ENCODE measurements at regions not wholly inside any gene's neighbourhood (a gene's known extent, or its start where the extent isn't known, plus 50 kb on each side); places are given as distances from the start of the nearest gene placed in this dataset.

DNA sequence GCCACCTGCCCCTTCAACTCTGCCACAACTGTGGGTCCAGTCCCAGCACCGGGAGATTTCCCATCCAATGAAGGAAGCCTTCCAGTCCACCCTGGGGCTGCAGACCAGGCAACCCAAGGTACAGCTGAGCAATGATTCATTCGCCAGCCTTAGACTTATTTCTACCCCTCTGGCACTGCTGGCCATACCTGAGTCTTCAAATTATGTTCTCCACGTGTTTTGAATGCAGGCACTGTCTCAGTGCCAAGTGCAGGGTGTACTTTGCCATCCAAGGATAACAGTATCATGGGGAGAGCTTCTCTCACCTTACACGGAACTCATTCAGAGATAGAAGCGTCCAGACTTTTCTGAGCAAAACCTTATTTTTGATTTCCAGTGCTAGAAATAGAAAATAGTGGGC, 175.6 kb downstream of the ZFP64 start:
- H3K27me3 ChIP-seq (ENCODE audit: insufficient read depth, low read length), result 0 out of 2 replicates have a peak, but pooled peaks cover 4% of the 10 kb centered on the region
- H3K4me3 ChIP-seq (ENCODE audit: low read depth, low read length, poor library complexity, severe bottlenecking), result no peak overlapping the region
- no peaks in the 10 kb centered on the region for H3K9me3 ChIP-seq (ENCODE audit: low read length)
- no peaks in the 10 kb centered on the region for H4K20me1 ChIP-seq (ENCODE audit: insufficient read depth, low read length)
- H3K4me1 ChIP-seq (ENCODE audit: insufficient read depth, low read length, severe bottlenecking), result no peaks in the 10 kb centered on the region
- no peak overlapping the region for H3K27ac ChIP-seq (ENCODE audit: low read depth, low read length, poor library complexity, severe bottlenecking)
- H3K36me3 ChIP-seq (ENCODE audit: insufficient read depth, low read length), result no peaks in the 10 kb centered on the region
- no peaks in the 10 kb centered on the region for H3K79me2 ChIP-seq (ENCODE audit: insufficient read depth, low read length)
- no peaks in the 10 kb centered on the region for H3F3A ChIP-seq (ENCODE audit: insufficient read depth, low read length)
- TF ChIP-seq, protein P1, sequence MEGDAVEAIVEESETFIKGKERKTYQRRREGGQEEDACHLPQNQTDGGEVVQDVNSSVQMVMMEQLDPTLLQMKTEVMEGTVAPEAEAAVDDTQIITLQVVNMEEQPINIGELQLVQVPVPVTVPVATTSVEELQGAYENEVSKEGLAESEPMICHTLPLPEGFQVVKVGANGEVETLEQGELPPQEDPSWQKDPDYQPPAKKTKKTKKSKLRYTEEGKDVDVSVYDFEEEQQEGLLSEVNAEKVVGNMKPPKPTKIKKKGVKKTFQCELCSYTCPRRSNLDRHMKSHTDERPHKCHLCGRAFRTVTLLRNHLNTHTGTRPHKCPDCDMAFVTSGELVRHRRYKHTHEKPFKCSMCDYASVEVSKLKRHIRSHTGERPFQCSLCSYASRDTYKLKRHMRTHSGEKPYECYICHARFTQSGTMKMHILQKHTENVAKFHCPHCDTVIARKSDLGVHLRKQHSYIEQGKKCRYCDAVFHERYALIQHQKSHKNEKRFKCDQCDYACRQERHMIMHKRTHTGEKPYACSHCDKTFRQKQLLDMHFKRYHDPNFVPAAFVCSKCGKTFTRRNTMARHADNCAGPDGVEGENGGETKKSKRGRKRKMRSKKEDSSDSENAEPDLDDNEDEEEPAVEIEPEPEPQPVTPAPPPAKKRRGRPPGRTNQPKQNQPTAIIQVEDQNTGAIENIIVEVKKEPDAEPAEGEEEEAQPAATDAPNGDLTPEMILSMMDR (IDR thresholded peaks at IDR 0.05; ENCODE audit: low read length), result no peak
- TF ChIP-seq EZH2 (IDR thresholded peaks at IDR 0.05; ENCODE audit: borderline replicate concordance, low read length), result no peak
- no peak overlapping the region for H2AFZ ChIP-seq (ENCODE audit: low read length)
- H3K9me2 ChIP-seq (ENCODE audit: low read depth, low read length), result no peaks in the 10 kb centered on the region
- no peak overlapping the region for H3K9ac ChIP-seq (ENCODE audit: low read length)
- H3K4me2 ChIP-seq (ENCODE audit: low read length), result no peak overlapping the region

DNA sequence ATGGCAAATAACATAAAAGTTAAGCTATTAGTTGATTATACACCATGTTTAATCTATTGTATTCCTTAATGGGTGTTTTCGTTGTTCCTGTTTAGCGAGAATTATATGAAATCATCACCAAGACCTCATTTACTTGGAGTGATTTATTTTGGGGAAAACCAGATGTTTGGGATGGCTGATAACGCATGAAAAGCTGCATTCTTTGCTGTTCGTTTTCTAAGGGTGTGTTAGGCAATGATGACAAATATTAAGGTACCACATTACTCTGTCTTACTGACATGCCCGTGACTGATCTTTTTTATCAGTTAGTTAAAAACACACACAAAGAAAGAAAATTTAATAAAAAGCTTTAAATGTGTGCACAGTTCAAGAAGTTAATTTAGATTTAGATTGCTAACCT, 176.4 kb downstream of the ZFP64 start:
- Histone ChIP-seq H3K79me2 (ENCODE audit: insufficient read depth, low read length) (no peaks in the 10 kb centered on the region), H4K20me1 (ENCODE audit: insufficient read depth, low read length) (no peaks in the 10 kb centered on the region), H3K4me1 (ENCODE audit: insufficient read depth, low read length, severe bottlenecking) (no peaks in the 10 kb centered on the region), H2AFZ (ENCODE audit: low read length) (no peak overlapping the region), H3K27ac (ENCODE audit: low read depth, low read length, poor library complexity, severe bottlenecking) (no peak overlapping the region), H3K36me3 (ENCODE audit: insufficient read depth, low read length) (no peaks in the 10 kb centered on the region), H3K27me3 (ENCODE audit: insufficient read depth, low read length) (0 out of 2 replicates have a peak, but pooled peaks cover 4% of the 10 kb centered on the region), H3K4me3 (ENCODE audit: low read depth, low read length, poor library complexity, severe bottlenecking) (no peak overlapping the region), H3F3A (ENCODE audit: insufficient read depth, low read length) (no peaks in the 10 kb centered on the region), H3K9ac (ENCODE audit: low read length) (no peak overlapping the region), H3K4me2 (ENCODE audit: low read length) (no peak overlapping the region), H3K9me2 (ENCODE audit: low read depth, low read length) (no peaks in the 10 kb centered on the region), H3K9me3 (ENCODE audit: low read length) (no peaks in the 10 kb centered on the region)
- TF ChIP-seq, protein P1 (IDR thresholded peaks at IDR 0.05; ENCODE audit: low read length), result no peak
- no peak for TF ChIP-seq EZH2 (IDR thresholded peaks at IDR 0.05; ENCODE audit: borderline replicate concordance, low read length)

DNA sequence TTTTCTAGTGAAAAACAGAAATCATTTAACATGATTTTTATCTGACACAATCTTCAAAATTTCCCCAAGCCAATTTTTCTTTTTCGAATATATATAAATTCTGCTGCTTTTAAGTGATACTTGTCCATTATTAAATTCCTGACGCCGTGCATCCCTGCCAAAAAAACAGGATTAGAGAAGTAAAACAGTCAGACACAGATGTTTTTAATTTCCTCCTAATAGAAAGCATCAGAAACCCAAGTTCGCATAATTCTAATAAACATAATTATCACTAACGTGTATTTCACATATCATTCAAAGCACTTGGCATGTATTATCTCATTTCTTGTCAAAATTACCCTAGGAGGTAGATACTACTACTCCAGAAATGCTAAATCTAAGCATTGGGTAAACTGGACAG, 179.5 kb downstream of the ZFP64 start:
- H3K9me2 ChIP-seq (ENCODE audit: low read depth, low read length), result no peaks in the 10 kb centered on the region
- no peak overlapping the region for H3K27ac ChIP-seq (ENCODE audit: low read depth, low read length, poor library complexity, severe bottlenecking)
- no peaks in the 10 kb centered on the region for H3K36me3 ChIP-seq (ENCODE audit: insufficient read depth, low read length)
- no peak overlapping the region for H2AFZ ChIP-seq (ENCODE audit: low read length)
- no peaks in the 10 kb centered on the region for H3K4me1 ChIP-seq (ENCODE audit: insufficient read depth, low read length, severe bottlenecking)
- H3K79me2 ChIP-seq (ENCODE audit: insufficient read depth, low read length), result no peaks in the 10 kb centered on the region
- H3F3A ChIP-seq (ENCODE audit: insufficient read depth, low read length), result no peaks in the 10 kb centered on the region
- no peak overlapping the region for H3K4me2 ChIP-seq (ENCODE audit: low read length)
- H3K9me3 ChIP-seq (ENCODE audit: low read length), result no peaks in the 10 kb centered on the region
- TF ChIP-seq, protein P1 (IDR thresholded peaks at IDR 0.05; ENCODE audit: low read length), result no peak
- no peak for TF ChIP-seq EZH2 (IDR thresholded peaks at IDR 0.05; ENCODE audit: borderline replicate concordance, low read length)
- no peaks in the 10 kb centered on the region for H3K27me3 ChIP-seq (ENCODE audit: insufficient read depth, low read length)
- H3K9ac ChIP-seq (ENCODE audit: low read length), result no peak overlapping the region
- no peak overlapping the region for H3K4me3 ChIP-seq (ENCODE audit: low read depth, low read length, poor library complexity, severe bottlenecking)
- no peaks in the 10 kb centered on the region for H4K20me1 ChIP-seq (ENCODE audit: insufficient read depth, low read length)

All from OCI-LY1 (cell line).